HG03565 (cell line): ENCODE measurements at regions not wholly inside any gene's neighbourhood (a gene's known extent, or its start where the extent isn't known, plus 50 kb on each side); places are given as distances from the start of the nearest gene placed in this dataset.
A peak's percentile ranks its signal among the peaks of the same experiment; 100 is the strongest.
"Not testable (repeated sequence)": the region's sequence is repeated elsewhere in the genome, so short reads cannot be mapped to it uniquely, and the experiment has no call there.

Experiments used
- ATAC-seq: cut with Tn5 transposase; IDR thresholded peaks from one replicate; pipeline ENCODE4 v1.9.1; 2021; ENCODE audit warnings: mild to moderate bottlenecking, moderate library complexity; ENCODE audit not compliant: unreplicated experiment

DNA sequence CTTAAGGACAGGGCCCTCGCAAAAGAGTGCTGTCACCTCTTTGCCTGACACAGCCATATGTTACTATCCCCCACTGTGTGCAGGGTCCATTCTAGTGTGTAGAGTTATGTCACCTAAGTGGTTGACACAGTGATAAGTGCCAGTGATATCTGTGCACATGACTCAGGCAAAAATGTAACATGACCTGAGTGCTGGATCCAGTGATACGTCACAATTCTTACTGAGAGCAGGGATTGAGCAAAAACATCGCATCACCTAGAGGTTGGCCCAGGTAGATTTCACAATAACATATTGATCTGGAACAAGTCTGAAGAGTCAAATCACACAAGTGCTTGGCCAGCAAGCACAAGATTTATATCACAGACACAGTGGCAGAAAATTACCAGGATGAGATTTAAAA, 100.5 kb upstream of the BPY2B start:
- ATAC-seq: not testable (repeated sequence)

DNA sequence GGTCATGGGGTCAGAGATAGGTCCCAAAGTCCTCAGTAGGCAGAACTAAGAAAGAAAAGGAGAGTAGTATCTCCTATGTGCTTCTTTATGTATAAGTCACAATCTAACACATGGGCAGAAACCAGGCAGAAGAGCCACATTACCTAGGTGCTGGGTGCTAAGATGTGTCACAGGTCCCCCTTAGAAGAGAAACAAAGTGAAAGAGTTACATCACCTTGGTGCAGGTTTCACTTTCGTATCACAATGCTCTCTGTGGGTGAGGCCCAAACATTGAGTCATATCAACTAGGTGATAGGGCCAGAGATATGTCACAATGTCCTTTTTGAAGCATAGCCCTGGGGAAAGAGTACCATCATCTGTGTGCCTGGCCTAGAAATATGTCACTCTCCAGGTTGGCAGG, 96.1 kb upstream of the BPY2B start:
- peak; percentile 95 for ATAC-seq

DNA sequence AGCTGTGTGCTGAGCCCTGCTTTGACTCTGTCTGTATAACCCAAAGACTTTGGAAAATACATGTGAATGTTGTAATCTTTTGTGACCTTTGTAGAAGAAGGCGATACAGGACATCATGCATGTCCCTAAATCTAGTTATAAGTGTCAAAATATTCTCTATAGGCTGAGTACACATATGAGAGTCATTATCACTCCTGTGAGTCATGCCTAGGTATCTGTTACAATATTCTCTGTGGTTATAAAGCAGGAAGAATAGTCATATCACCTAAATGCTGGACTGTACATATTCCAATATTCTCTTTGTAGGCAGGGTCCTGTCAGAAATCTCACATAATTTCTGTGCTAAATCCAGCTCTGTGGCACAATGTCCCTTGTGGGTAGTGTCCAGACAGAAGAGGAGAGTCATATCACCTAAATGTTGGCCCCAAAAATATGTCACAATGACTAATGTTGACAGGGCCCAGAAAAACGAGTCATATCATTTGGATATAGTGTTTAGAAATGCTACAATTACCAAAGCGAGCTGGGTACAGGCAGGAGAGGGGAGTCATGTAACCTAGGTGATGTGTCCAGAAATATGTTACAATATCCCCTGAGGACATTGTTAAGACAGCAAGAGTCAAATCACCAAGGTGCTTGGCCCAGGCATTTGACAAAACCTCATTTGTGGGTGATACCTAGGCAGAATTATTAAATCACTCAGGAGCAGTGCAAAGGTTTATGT, 80.4 kb upstream of the BPY2B start:
- not testable (repeated sequence) for ATAC-seq

DNA sequence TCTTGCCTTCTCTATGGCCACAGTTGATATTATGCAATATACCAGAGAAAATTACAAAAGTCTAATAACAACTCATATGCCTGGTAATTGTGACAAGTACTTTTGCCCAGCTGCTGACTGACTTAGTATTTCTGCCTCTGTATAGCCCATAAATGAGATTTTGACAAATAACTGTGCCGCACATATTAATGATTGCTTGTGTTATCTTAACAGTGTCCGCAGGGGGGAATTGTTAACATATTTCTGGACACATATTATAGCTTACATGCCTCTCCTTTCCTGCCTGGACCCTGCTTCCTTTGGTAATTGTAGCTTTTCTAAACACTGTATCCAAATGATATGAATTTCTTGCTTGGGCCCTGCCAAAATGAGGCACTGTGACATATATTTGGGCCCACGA, 69.0 kb upstream of the BPY2B start:
- ATAC-seq: not testable (repeated sequence)

DNA sequence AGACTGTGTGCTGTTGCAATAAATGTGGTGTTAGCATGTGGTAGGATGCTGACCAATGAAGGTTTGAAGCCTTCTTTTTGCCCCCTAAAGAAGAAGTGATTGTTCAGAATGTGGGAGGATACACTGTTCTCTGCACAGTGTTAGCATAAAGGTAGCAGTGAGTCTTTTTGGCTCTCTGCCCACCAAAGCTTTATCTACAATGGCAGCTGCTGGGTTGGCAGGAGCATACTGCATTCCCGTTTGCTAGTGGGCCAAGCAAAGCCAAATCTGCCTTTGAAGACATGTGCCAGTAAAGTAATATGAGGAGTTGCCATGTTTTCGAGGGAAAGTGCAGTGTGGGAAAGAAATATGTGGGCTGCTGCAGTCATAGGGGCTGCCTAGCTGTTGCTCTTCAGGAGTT, 56.4 kb upstream of the BPY2B start:
- ATAC-seq: not testable (repeated sequence)
